Inferior parietal cortex (tissue), 1 donor: ENCODE measurements at regions not wholly inside any gene's neighbourhood (a gene's known extent, or its start where the extent isn't known, plus 50 kb on each side); places are given as distances from the start of the nearest gene placed in this dataset.
A peak's percentile ranks its signal among the peaks of the same experiment; 100 is the strongest.

Experiments
- DNase-seq: peaks from one replicate; pipeline ENCODE4 v3.0.0-alpha.2; 2016; ENCODE audit errors: extremely low spot score

DNA sequence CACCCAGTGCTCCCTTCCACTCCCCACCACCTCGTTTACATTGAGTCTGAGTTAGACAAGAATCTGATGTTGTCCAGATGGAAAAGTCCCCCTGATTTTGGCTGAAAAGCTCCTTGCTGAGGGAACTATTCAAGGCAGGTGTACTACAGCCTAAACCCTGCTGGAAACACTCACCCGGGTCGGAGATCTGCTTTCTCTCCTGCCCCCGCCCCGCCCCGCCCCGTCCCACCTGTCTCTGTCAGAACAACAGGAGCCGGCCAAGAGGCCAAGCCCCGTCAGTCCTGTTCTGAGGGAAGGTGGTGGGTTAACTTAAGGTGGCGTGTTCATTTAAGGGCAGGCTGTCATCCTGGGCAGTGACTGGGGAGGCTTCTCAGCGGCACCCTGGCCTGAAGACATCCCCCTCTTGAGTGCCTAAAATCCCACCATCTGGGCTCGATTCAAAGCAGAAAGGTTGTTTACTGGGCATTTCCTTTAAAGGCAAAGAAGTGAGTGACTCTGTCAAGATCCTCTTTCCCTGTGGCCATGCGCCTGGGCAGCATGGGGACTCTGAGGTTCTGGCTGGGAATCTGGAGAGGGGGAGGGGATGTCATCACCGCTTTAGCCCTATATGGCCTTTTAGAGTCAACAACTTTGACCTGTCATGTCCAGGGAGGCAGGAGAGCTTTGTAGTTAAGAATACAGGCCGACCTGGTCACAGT is 71.1 kb upstream of the NEURL1B start:
- DNase-seq, result no peak

- DNase-seq, result no peak
Observed at GRCh38 chr5:172568308-172568910, 72.7 kb upstream of the NEURL1B start.

- DNase-seq, result no peak
Observed at GRCh38 chr5:172567843-172568242, 73.2 kb upstream of the NEURL1B start.

GRCh38 chr5:172567294-172567693 is 73.8 kb upstream of the NEURL1B start:
- DNase-seq, result no peak

- DNase-seq, result no peak
Observed at GRCh38 chr5:172565931-172566665, 75.0 kb upstream of the NEURL1B start.

- no peak for DNase-seq
Observed at GRCh38 chr5:172565455-172565854, 75.6 kb upstream of the NEURL1B start.

DNA sequence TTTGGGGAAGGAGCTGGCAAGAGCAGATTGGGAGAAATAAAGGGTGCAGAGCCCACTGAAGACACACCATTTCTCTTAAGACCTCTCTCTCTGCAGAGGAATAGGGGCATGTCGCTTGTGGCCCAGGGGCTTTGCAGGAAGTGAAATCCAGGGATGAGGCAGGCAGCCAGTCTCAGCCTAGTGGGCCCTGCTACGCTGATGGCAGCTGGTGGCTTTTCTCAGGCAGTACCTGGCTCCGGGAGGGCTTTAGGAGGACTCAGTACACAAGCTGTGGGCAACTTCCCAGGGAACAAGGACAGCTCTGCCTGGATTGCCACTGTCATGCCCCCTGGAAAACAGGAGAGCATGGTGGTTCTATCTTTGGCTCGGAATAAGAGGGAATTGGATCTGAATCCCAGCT is 76.2 kb upstream of the NEURL1B start:
- no peak for DNase-seq

DNA sequence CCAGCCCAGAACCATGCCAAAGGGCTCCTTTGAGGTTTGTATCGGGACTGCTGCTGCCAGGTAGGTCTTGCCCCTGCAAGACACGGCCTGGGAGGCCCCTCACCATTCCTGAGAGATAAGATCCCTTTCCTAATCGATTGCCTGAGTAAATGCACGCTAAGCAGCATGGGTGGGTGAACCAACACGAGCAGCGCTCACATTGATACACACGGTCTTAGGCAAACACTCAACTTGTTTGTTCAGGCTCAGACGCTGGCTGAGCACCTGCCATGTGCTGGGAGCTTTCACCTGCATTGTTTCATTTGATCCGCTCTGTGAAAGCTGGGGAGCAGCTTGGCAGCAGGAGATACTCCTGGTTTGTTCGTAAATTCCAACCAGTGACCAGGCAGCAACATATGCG is 76.9 kb upstream of the NEURL1B start:
- DNase-seq, result no peak

DNA sequence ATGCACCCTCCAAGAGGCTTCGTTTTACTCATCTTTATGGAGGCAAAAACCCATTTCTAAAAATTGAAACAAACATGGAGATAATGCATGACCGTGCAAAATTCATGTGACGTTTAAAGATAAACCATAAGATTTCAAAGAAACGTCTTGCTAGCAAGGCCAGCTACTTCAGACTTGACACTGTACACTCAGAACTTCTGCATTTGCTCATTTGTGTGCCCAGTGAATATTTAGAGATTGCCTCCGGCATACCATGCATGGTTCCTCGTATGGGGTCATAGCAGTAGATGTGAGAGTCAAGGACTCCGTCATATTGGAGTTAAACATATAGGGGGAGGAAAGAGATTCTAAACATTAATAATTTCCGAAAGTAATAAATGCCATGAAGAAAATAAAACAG is 78.6 kb upstream of the NEURL1B start:
- no peak for DNase-seq

DNA sequence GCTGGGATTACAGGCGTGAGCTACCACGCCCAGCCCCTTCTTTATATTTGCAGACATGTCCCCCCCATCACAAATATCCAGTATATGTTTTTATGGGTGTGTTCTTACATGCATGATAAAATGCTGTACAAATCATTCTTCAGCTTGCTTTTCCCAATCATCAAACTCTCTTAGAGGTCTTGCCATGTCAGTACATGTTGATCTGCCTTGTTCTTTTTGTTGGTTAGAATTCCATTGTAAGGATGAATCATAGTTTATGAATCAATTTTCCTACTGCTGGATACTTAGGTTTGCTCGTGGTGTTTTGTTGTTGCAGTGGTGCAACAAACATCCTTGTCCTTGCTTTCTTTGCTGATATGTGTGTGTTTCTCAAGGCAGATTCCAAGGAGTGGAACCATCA is 79.9 kb upstream of the NEURL1B start:
- DNase-seq, result no peak

DNA sequence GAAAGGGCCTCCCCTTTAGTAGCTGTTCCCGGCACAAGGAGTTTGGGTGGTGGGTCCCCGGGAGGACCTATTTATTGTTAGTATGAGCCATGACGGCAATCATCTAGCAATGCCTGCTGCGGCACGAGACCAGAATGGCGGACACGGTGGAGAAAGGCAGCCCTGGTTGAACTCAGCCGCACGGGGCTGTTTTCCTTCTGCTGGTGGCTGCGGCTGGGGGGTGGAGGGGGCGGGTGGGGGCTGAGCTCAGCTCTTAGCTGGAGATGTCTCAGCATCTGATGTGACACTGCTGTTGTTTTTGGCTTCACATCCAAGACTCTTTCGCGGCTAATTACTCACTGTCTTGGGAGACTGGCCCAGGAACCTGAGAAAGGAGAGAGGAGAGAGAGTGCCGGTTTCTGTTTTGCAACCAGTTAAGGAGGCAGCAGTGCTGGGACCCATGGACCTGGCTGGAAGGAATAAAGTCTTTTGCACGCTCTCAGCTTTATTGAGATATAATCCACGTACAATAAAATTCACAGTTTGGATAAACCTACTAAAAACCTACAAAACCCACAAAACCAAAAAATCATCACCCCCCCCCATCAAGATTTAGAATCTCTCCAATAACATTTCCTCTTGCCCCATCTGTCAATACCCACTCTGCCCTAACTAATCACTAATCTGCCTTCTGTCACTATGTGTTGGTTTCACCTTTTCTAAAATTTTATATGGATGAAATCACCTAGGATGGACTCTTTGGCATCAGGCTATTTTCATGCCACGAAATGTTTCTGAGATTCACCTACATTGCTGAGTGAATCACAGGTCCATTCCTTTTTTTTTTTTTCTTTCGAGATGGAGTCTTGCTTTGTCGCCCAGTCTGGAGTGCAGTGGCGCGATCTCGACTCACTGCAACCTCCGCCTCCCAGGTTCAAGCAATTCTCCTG is 81.8 kb upstream of the NEURL1B start:
- DNase-seq, result peak; percentile 22

DNA sequence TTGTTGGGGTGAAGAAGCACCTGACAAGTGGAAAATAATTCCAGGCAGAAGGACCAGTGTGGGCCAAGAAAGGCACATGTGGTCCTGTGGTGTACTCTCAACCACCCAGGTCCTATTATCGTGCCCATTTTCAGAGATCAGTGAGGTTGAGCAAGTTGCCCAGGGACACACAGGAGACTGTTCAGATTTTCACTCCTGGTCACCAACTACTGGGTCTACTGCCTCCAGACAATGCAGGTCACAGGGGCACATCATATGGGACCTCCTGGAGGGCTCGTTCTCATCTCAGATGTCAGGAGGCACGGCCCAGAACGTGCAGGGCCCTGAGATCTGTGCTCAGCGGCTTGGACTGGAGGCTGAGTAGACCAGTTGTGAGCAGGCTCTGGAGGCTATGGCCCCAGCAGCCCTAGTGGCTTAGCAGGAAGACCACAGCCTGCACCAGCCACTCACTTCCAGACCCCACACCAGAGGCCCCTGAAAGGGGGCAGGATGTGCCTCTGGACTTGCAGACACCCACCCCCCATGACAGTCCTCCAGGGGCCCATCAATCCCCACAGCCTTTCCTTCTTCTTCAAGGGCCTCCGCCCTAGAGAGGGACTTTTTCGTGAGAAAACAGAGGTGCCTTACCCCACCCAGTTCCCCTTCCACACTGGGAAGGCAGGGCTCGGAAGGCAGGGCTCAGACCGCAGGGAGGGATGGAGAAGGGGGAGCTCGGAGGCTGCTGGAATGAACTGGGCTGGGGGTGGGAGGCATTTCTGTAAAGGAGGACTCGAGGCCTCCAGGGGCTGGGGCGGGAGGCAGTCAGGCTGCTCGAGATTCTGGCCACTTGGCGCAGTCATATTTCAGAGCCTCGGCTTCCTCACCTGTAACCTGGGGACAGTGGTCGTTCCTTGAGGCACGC is 82.7 kb upstream of the NEURL1B start:
- no peak for DNase-seq

GRCh38 chr5:172556971-172557461 is 84.0 kb upstream of the NEURL1B start:
- no peak for DNase-seq

DNA sequence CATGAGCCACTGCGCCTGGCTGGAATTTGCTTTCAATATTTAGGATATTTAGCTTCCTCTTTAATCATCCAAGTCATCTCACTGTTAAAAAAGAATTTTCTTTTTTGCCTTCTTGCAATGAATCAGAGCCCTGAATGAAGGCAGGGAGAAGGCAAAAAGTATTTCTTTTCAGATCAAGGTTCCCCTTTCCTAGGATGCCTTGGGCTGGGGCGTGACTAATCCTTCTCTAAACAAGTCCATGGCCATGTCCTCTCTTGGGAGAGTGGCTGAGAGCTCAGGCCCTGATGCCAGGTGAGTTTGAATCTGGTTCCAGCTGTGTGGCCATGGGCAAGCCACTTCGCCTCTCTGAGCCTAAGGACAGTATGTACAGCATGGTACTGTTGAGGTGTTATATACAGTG is 84.8 kb upstream of the NEURL1B start:
- DNase-seq, result no peak

DNA sequence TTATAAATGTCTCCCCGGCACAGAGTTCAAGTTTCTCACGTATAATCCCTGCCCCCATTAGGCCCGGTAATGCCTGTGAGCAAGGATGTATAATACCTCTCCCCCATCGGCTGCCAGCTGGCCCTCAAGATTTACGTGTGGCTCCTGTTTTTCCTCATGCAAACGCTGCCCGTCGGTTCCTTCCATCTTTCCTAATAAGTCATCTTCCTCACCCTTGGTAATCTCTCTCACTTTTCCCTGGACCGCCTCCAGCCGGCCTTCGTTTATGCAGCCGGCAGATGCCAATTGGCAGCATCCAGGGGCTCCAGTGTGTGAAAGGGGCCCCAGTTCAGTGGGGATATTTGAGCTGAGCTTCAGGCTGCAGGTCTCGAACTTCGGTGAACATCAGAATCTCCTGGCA is 86.5 kb upstream of the NEURL1B start:
- no peak for DNase-seq

DNA sequence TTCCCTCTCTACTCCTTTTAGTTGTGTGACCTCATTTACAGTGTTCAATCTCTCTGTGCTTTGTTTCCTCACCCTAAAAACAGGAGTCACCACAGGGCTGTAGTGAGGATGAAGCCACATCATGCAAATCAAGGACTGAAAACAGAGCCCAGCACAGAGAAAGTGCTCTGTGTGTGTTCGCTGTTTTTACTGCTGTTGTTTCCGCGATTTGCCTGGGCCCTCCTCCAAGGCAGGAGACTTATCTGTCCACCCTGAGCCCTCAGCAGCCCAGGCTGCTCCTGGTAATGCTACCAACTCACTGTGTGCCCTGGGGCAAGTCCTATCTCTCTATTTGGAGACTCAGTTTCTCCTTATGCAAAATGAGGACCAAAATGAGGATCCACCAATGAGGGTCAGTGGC is 87.2 kb upstream of the NEURL1B start:
- DNase-seq, result no peak

DNA sequence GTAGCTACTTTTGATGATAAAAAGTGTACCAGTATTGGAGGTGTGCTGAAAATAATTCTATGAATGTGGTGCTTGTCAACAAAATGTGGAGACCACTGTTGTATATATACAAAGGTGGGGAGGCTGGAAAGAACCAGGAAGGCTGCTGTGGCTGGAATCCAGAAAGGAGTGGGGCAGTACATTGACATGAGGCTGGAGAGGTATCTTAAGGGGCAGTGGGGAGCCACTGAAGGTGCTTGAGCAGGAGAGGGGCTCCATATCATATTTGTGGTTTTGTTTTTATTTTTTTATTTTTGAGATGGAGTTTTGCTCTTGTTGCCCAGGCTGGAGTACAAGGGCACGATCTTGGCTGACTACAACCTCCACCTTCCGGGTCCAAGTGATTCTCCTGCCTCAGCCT is 87.9 kb upstream of the NEURL1B start:
- no peak for DNase-seq

DNA sequence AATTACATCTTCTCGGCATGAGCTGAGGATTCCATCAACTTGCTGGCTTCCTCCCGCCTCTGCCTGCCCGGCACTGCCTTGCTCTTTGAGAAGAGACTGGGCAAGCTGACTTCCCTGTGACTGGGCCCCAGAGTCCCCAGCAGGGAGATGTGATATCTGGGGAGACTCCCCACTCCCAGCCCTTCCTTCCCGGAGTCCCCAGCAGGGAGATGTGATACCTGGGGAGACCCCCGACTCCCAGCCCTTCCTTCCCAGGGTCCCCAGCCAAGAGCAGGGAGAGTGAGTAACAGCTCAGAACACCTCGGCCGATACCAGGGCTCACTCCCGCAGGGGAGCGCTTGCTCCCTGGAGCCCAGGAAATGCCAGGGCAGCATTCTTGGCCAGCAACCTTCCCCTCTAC is 90.1 kb upstream of the NEURL1B start:
- DNase-seq, result no peak

DNA sequence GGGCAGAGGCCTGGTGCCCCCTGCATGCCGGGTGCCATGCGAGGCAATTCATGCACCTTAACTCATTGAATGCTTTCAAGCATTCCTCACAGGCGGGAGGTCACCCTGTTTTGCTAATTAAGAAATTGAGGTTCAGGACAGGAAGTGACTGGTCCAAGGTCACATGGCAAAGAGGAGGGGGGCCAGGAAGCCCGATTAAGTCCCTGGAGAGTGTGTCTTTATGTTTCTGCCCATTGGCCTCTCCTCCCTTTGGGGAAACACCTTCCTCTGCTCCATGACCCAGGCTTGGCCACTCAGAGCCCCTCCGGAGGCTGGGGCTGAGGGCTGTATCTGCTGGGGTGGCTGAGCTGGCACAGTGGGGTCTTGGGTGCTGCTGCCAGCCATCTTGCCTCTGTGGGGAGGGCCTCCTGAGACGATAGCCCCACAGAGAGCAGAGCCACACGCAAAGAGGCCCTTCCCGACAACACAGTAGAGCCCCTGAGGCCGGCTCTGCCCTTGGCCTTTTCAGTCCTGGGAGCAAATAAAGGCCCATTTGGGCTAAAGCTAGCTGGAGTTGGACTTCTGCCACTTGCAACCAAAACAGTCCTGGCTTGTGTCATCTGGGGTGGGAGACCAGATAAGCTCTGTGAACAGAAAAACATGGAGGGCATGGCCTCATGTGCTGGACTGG is 90.8 kb upstream of the NEURL1B start:
- no peak for DNase-seq

GRCh38 chr5:172549696-172550095 is 91.4 kb upstream of the NEURL1B start:
- no peak for DNase-seq
